NCI-H1092 (cell line): ENCODE measurements at regions not wholly inside any gene's neighbourhood (a gene's known extent, or its start where the extent isn't known, plus 50 kb on each side); places are given as distances from the start of the nearest gene placed in this dataset.

ENCODE experiments used
- DNase-seq: peaks from one replicate; lab custom pipeline; 2025; lab: John Stamatoyannopoulos, UW

- no peak for DNase-seq
Measured at GRCh38 chr18:25873833-25874232, 216.6 kb downstream of the SS18 start.

- DNase-seq, result no peak
Measured at GRCh38 chr18:25866331-25866730, 224.1 kb downstream of the SS18 start.

GRCh38 chr18:25862881-25863600 is 227.4 kb downstream of the SS18 start:
- DNase-seq, result no peak

- no peak for DNase-seq
Measured at GRCh38 chr18:25853691-25854433, 236.6 kb downstream of the SS18 start.

- DNase-seq, result no peak
Measured at GRCh38 chr18:25843791-25844190, 246.6 kb downstream of the SS18 start.

- DNase-seq, result no peak
Measured at GRCh38 chr18:25842665-25843064, 247.7 kb downstream of the SS18 start.

GRCh38 chr18:25834061-25834460 is 256.4 kb downstream of the SS18 start:
- no peak for DNase-seq

- no peak for DNase-seq
Measured at GRCh38 chr18:25832001-25832604, 258.3 kb downstream of the SS18 start.

GRCh38 chr18:25831301-25831701 is 259.1 kb downstream of the SS18 start:
- no peak for DNase-seq

- no peak for DNase-seq
Measured at GRCh38 chr18:25830787-25831186, 259.6 kb downstream of the SS18 start.

GRCh38 chr18:25827961-25828561 is 262.4 kb downstream of the SS18 start:
- DNase-seq, result no peak

GRCh38 chr18:25827228-25827627 is 263.2 kb downstream of the SS18 start:
- no peak for DNase-seq

GRCh38 chr18:25826823-25827222 is 263.6 kb downstream of the SS18 start:
- no peak for DNase-seq

- no peak for DNase-seq
Measured at GRCh38 chr18:25825979-25826776, 264.2 kb downstream of the SS18 start.

GRCh38 chr18:25825056-25825455 is 265.4 kb downstream of the SS18 start:
- no peak for DNase-seq

GRCh38 chr18:25819746-25820363 is 270.6 kb downstream of the SS18 start:
- no peak for DNase-seq

GRCh38 chr18:25818505-25818904 is 271.9 kb downstream of the SS18 start:
- DNase-seq, result no peak

GRCh38 chr18:25817546-25818237 is 272.7 kb downstream of the SS18 start:
- no peak for DNase-seq

GRCh38 chr18:25815659-25816058 is 274.8 kb downstream of the SS18 start:
- no peak for DNase-seq

- DNase-seq, result no peak
Measured at GRCh38 chr18:25814841-25815458, 275.5 kb downstream of the SS18 start.
